ENCODE measurements at regions not wholly inside any gene's neighbourhood (a gene's known extent, or its start where the extent isn't known, plus 50 kb on each side); places are given as distances from the start of the nearest gene placed in this dataset.

GRCh38 chr4:128716338-128716737 is 93.2 kb upstream of the JADE1 start:
- H3K4me3 ChIP-seq (replicated peaks in 1 of 3; ENCODE audit: insufficient read depth in 1 of 3, low read depth in 2 of 3, low read length in 3 of 3): no peak overlapping the region
- no peaks in the 10 kb centered on the region for H3K9me3 ChIP-seq (ENCODE audit: low read length)
- TF ChIP-seq TOPORS (CRISPR knock-in tag; IDR thresholded peaks at IDR 0.05) (no peak), MBNL3 (CRISPR knock-in tag; conservative IDR thresholded peaks at IDR 0.05) (no peak), YEATS4 (CRISPR knock-in tag; IDR thresholded peaks at IDR 0.05; ENCODE audit: borderline replicate concordance) (no peak), CAMTA2 (CRISPR knock-in tag; IDR thresholded peaks at IDR 0.05; ENCODE audit: borderline replicate concordance) (no peak), ZSCAN5A (CRISPR knock-in tag; IDR thresholded peaks at IDR 0.05; ENCODE audit: borderline replicate concordance) (no peak), ETV5 (CRISPR knock-in tag; IDR thresholded peaks at IDR 0.05; ENCODE audit: borderline replicate concordance) (no peak), RARG (CRISPR knock-in tag; IDR thresholded peaks at IDR 0.05; ENCODE audit: low read depth) (no peak), PHB2 (IDR thresholded peaks at IDR 0.05; ENCODE audit: partially characterized antibody) (no peak), ARNTL (CRISPR knock-in tag; IDR thresholded peaks at IDR 0.05) (no peak), SP140L (CRISPR knock-in tag; IDR thresholded peaks at IDR 0.05; ENCODE audit: borderline replicate concordance) (no peak), ZNF776 (CRISPR knock-in tag; IDR thresholded peaks at IDR 0.05) (no peak), MLX (CRISPR knock-in tag; IDR thresholded peaks at IDR 0.05) (no peak)
- no peak overlapping the region for H3K27ac ChIP-seq (ENCODE audit: extremely low read length, insufficient read depth, low read length)
- in situ Hi-C loops (cut with HindIII; ENCODE audit: extremely low pct_ligation_motif_present, low pct_unique_long_range_greater_than_20kb) (no loop called here), intact Hi-C loops (cut with micrococcal nuclease; ENCODE audit: unreplicated experiment) (no loop called here)
- H3K4me2 ChIP-seq (ENCODE audit: low read depth, low read length): no peak overlapping the region
- H3K36me3 ChIP-seq (replicated peaks in 1 of 2; ENCODE audit: control insufficient read depth in 1 of 2, insufficient read depth in 2 of 2, low read length in 2 of 2): no peaks in the 10 kb centered on the region
- H3K27me3 ChIP-seq (ENCODE audit: control insufficient read depth in 1 of 2, insufficient read depth in 2 of 2, low read length in 2 of 2): no peaks in the 10 kb centered on the region
- no peak for ATAC-seq
- 3% methylated on average over 3 of the region's 4 CpGs for WGBS (ENCODE audit: low lambda C conversion rate)
- H4K20me1 ChIP-seq (ENCODE audit: insufficient read depth, low read length): no peaks in the 10 kb centered on the region
- no peaks in the 10 kb centered on the region for H3K4me1 ChIP-seq (ENCODE audit: insufficient read depth, low read length)
- no peak for DNase-seq (ENCODE audit: low spot score)
- no peak overlapping the region for H2AFZ ChIP-seq (ENCODE audit: low read length)
- H3K79me2 ChIP-seq (ENCODE audit: insufficient read depth, low read length): no peaks in the 10 kb centered on the region
- H3K9ac ChIP-seq (ENCODE audit: insufficient read depth, low read depth, low read length): no peak overlapping the region
- no peak for FAIRE-seq
- ChIA-PET CTCF (ENCODE audit: low intra/inter-chr PET ratio, low total read pairs) (no interaction called here), POLR2A (no interaction called here)
- no TSS peak for BruUV-seq (replicated peaks)

Data from HepG2 (cell line).